Fibroblast of mammary gland (primary cell): ENCODE measurements at regions not wholly inside any gene's neighbourhood (a gene's known extent, or its start where the extent isn't known, plus 50 kb on each side); places are given as distances from the start of the nearest gene placed in this dataset.
"Not testable (repeated sequence)": the region's sequence is repeated elsewhere in the genome, so short reads cannot be mapped to it uniquely, and the experiment has no call there.

Experiments
- DNase-seq: peaks from one replicate; pipeline ENCODE4 v3.0.0-alpha.2; 2010; ENCODE audit warnings: low read depth
- H3K4me3 ChIP-seq: 2 replicates; pipeline ENCODE4 v1.5.1; 2011; ENCODE audit warnings: low read depth, mild to moderate bottlenecking, low read length, moderate library complexity; ENCODE audit not compliant: control insufficient read depth
- CTCF ChIP-seq: conservative IDR thresholded peaks from 2 replicates; pipeline ENCODE4 v1.5.1; 2011; ENCODE audit warnings: low read depth, low read length, inconsistent platforms; ENCODE audit not compliant: control insufficient read depth, insufficient read depth

- DNase-seq, result no peak
- no peak overlapping the region for H3K4me3 ChIP-seq
- TF ChIP-seq CTCF, result no peak
These were observed 370.6 kb upstream of the PIK3R1 start for GRCh38 chr5:67844924-67845323.

GRCh38 chr5:67842806-67843205, 372.8 kb upstream of the PIK3R1 start:
- TF ChIP-seq CTCF, result no peak
- DNase-seq, result peak; percentile 12
- no peak overlapping the region for H3K4me3 ChIP-seq

- DNase-seq, H3K4me3 ChIP-seq: not testable (repeated sequence)
These were observed 378.3 kb upstream of the PIK3R1 start for GRCh38 chr5:67837225-67837624.

GRCh38 chr5:67836496-67836895, 379.1 kb upstream of the PIK3R1 start:
- peak; percentile 6 for DNase-seq
- H3K4me3 ChIP-seq, result not testable (repeated sequence)

GRCh38 chr5:67831048-67831447, 384.5 kb upstream of the PIK3R1 start:
- no peak overlapping the region for H3K4me3 ChIP-seq
- TF ChIP-seq CTCF, result no peak
- no peak for DNase-seq

GRCh38 chr5:67827541-67827940, 388.0 kb upstream of the PIK3R1 start:
- no peak for DNase-seq
- no peak for TF ChIP-seq CTCF

GRCh38 chr5:67824852-67825251, 390.7 kb upstream of the PIK3R1 start:
- H3K4me3 ChIP-seq, result no peak overlapping the region
- no peak for TF ChIP-seq CTCF
- no peak for DNase-seq

More at GRCh38 chr5:67827541-67827940, 388.0 kb upstream of the PIK3R1 start:
- H3K4me3 ChIP-seq, result no peak overlapping the region

GRCh38 chr5:67817652-67818051, 397.9 kb upstream of the PIK3R1 start:
- no peak for DNase-seq
- H3K4me3 ChIP-seq, result no peak overlapping the region
- no peak for TF ChIP-seq CTCF
